Fibroblast of mammary gland (primary cell): ENCODE measurements at regions not wholly inside any gene's neighbourhood (a gene's known extent, or its start where the extent isn't known, plus 50 kb on each side); places are given as distances from the start of the nearest gene placed in this dataset.

ENCODE experiments used
- DNase-seq: peaks from one replicate; pipeline ENCODE4 v3.0.0-alpha.2; 2010; ENCODE audit warnings: low read depth
- H3K4me3 ChIP-seq: 2 replicates; pipeline ENCODE4 v1.5.1; 2011; ENCODE audit warnings: low read depth, mild to moderate bottlenecking, low read length, moderate library complexity; ENCODE audit not compliant: control insufficient read depth
- CTCF ChIP-seq: conservative IDR thresholded peaks from 2 replicates; pipeline ENCODE4 v1.5.1; 2011; ENCODE audit warnings: low read depth, low read length, inconsistent platforms; ENCODE audit not compliant: control insufficient read depth, insufficient read depth

GRCh38 chr9:107214381-107214780 is 68.7 kb upstream of the RAD23B start:
- no peak for TF ChIP-seq CTCF
- H3K4me3 ChIP-seq: no peak overlapping the region

GRCh38 chr9:107214915-107215314 is 68.2 kb upstream of the RAD23B start:
- no peak for TF ChIP-seq CTCF
- DNase-seq: no peak
- no peak overlapping the region for H3K4me3 ChIP-seq

More at GRCh38 chr9:107214381-107214780, 68.7 kb upstream of the RAD23B start:
- DNase-seq: no peak

- no peak overlapping the region for H3K4me3 ChIP-seq
- DNase-seq: peak; percentile 42
- no peak for TF ChIP-seq CTCF
Observed at GRCh38 chr9:107215381-107215780, 67.7 kb upstream of the RAD23B start.

- TF ChIP-seq CTCF: no peak
- no peak overlapping the region for H3K4me3 ChIP-seq
- no peak for DNase-seq
Observed at GRCh38 chr9:107216329-107216728, 66.8 kb upstream of the RAD23B start.

GRCh38 chr9:107218829-107219485 is 64.1 kb upstream of the RAD23B start:
- DNase-seq: no peak
- H3K4me3 ChIP-seq: no peak overlapping the region
- TF ChIP-seq CTCF: no peak

- TF ChIP-seq CTCF: no peak
- DNase-seq: no peak
- no peak overlapping the region for H3K4me3 ChIP-seq
Observed at GRCh38 chr9:107219486-107220077, 63.5 kb upstream of the RAD23B start.
